ENCODE measurements at regions not wholly inside any gene's neighbourhood (a gene's known extent, or its start where the extent isn't known, plus 50 kb on each side); places are given as distances from the start of the nearest gene placed in this dataset.
"Not testable (repeated sequence)": the region's sequence is repeated elsewhere in the genome, so short reads cannot be mapped to it uniquely, and the experiment has no call there.

- in situ Hi-C loops (cut with HindIII; ENCODE audit: low pct_unique_long_range_greater_than_20kb, low sequenced_read_pairs), result no loop called here
- no peak for TF ChIP-seq JUND (IDR thresholded peaks at IDR 0.05; ENCODE audit: low read depth)
- no peak for DNase-seq (ENCODE audit: low read depth in 1 of 2, low spot score in 1 of 2)
Observed at GRCh38 chr11:95432714-95433503, 201.9 kb upstream of the SESN3 start.

- in situ Hi-C loops (cut with HindIII; ENCODE audit: low pct_unique_long_range_greater_than_20kb, low sequenced_read_pairs), result no loop called here
- no peak for TF ChIP-seq JUND (IDR thresholded peaks at IDR 0.05; ENCODE audit: low read depth)
- no peak for DNase-seq (ENCODE audit: low read depth in 1 of 2, low spot score in 1 of 2)
Observed at GRCh38 chr11:95429376-95429907, 198.4 kb upstream of the SESN3 start.

DNA sequence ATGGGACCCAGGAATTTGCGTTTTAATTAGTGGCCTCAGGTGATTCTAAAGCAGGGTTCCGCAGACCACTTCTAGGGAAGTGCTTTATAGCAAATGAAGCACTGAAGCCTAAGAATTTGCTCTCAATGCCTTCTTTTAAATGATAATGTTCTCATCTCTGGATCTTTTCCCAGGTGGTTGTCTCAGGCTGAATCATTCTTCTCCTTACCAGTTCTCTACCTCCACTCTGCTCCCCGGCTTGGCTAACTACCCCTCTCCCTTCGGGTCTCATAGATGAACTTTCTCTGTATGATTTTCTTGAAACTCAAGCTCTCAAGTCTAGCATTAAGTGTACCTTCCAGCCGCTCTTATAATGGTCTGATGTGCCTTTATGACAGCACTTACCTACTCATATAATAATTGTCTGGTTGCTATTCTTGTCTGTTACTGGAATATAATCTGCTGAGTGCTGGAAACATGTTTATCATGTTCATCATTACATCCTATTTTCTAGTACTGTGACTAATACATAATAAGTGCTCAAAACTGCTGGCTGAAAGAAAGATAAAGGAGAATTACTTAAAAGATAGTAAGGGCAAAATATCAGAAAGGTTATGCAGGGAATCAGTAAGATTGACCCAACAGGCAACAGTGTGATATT is 195.9 kb upstream of the SESN3 start:
- DNase-seq (ENCODE audit: low read depth in 1 of 2, low spot score in 1 of 2), result no peak
- no peak for TF ChIP-seq JUND (IDR thresholded peaks at IDR 0.05; ENCODE audit: low read depth)
- in situ Hi-C loops (cut with HindIII; ENCODE audit: low pct_unique_long_range_greater_than_20kb, low sequenced_read_pairs), result no loop called here

- DNase-seq (ENCODE audit: low read depth in 1 of 2, low spot score in 1 of 2), result no peak
- in situ Hi-C loops (cut with HindIII; ENCODE audit: low pct_unique_long_range_greater_than_20kb, low sequenced_read_pairs), result no loop called here
- no peak for TF ChIP-seq JUND (IDR thresholded peaks at IDR 0.05; ENCODE audit: low read depth)
Observed at GRCh38 chr11:95419915-95420314, 188.9 kb upstream of the SESN3 start.

GRCh38 chr11:95418916-95419315 is 187.9 kb upstream of the SESN3 start:
- no peak for TF ChIP-seq JUND (IDR thresholded peaks at IDR 0.05; ENCODE audit: low read depth)
- no peak for DNase-seq (ENCODE audit: low read depth in 1 of 2, low spot score in 1 of 2)
- in situ Hi-C loops (cut with HindIII; ENCODE audit: low pct_unique_long_range_greater_than_20kb, low sequenced_read_pairs), result no loop called here

DNA sequence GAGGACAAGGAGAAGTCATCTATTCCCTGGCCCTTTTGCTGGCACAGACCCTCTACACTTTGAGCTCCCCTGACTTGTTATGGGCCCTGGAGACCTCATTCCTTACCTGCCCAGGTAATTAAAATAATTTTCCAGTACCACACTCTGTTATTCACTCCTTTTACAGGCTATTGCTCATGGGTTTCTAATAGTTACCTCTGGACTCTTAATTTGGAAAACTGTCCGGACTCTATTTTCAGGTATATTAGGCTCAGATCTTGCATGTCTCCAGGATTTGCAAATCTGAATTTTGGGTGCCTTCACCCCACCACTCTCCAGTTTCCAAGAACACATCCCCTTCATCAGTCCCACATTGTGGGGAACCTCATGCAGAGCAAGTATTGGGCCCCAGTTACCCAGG is 186.8 kb upstream of the SESN3 start:
- in situ Hi-C loops (cut with HindIII; ENCODE audit: low pct_unique_long_range_greater_than_20kb, low sequenced_read_pairs), result no loop called here
- no peak for TF ChIP-seq JUND (IDR thresholded peaks at IDR 0.05; ENCODE audit: low read depth)
- DNase-seq (ENCODE audit: low read depth in 1 of 2, low spot score in 1 of 2), result no peak

DNA sequence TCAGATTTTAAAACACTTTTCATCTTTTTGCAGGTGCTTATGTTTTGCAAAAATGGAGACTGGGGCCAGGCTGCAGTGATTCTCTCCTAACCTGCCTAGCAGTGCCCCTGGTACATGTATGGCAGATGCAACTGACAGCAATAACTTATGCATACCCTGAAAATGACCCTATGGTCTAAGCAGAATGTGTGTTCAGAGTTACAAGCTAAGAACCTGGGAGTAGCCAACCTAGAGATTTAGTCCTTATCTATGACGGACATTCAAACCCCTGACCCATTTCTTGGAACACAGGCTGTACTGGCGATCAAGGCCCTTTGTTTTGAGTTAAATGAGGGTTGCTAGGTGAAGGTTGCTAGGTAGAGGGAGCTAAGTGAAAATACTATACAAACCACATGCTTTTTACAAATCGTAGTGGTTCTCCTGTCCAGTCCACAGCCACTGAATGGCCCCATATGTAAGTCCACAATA is 184.9 kb upstream of the SESN3 start:
- no peak for DNase-seq (ENCODE audit: low read depth in 1 of 2, low spot score in 1 of 2)
- no peak for TF ChIP-seq JUND (IDR thresholded peaks at IDR 0.05; ENCODE audit: low read depth)
- in situ Hi-C loops (cut with HindIII; ENCODE audit: low pct_unique_long_range_greater_than_20kb, low sequenced_read_pairs), result no loop called here

DNA sequence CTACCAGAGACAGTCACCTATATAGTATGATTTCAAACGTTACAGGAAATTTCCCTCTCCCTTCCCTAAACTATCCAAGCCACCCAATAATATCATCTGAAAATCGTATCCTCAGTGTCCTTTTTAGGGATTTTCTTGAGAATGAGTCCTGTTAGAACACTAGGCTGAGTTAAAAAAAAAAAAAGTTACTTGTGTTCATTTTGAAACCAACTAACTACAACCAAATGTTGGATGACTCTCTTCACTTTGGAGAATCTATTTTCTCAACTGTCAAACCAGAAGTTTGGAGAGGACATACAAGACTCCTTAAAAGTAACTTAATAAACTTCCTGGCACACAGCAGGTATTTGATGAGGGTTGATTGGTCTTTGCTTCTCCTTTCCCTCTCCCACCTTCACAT is 183.2 kb upstream of the SESN3 start:
- TF ChIP-seq JUND (IDR thresholded peaks at IDR 0.05; ENCODE audit: low read depth), result no peak
- in situ Hi-C loops (cut with HindIII; ENCODE audit: low pct_unique_long_range_greater_than_20kb, low sequenced_read_pairs), result no loop called here

GRCh38 chr11:95413761-95414160 is 182.8 kb upstream of the SESN3 start:
- no peak for TF ChIP-seq JUND (IDR thresholded peaks at IDR 0.05; ENCODE audit: low read depth)
- in situ Hi-C loops (cut with HindIII; ENCODE audit: low pct_unique_long_range_greater_than_20kb, low sequenced_read_pairs), result no loop called here

More for the DNA sequence above, 183.2 kb upstream of the SESN3 start:
- no peak for DNase-seq (ENCODE audit: low read depth in 1 of 2, low spot score in 1 of 2)

GRCh38 chr11:95413021-95413420 is 182.0 kb upstream of the SESN3 start:
- DNase-seq (ENCODE audit: low read depth in 1 of 2, low spot score in 1 of 2), result no peak
- TF ChIP-seq JUND (IDR thresholded peaks at IDR 0.05; ENCODE audit: low read depth), result no peak
- in situ Hi-C loops (cut with HindIII; ENCODE audit: low pct_unique_long_range_greater_than_20kb, low sequenced_read_pairs), result no loop called here

More at GRCh38 chr11:95413761-95414160, 182.8 kb upstream of the SESN3 start:
- no peak for DNase-seq (ENCODE audit: low read depth in 1 of 2, low spot score in 1 of 2)

DNA sequence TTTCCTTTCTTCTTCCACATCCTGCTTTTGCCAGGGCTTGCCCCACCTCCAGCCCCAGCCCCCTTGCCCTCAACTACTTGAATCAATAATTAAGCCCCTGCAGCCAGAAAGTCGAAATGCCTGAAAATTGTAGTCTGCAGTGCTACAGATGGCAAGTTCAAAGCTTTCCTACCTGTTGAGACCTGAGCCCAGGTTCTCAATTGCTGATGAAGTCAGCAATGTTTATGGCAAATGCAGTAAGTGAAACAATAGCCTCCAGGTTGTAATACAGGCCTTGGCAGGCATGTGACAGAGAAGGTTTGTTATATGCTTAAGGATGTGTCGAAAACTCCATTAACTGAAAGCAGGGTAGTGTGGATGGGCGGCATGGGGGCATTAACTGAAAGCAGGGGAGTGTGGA is 181.1 kb upstream of the SESN3 start:
- in situ Hi-C loops (cut with HindIII; ENCODE audit: low pct_unique_long_range_greater_than_20kb, low sequenced_read_pairs), result no loop called here
- DNase-seq (ENCODE audit: low read depth in 1 of 2, low spot score in 1 of 2), result no peak
- TF ChIP-seq JUND (IDR thresholded peaks at IDR 0.05; ENCODE audit: low read depth), result no peak

DNA sequence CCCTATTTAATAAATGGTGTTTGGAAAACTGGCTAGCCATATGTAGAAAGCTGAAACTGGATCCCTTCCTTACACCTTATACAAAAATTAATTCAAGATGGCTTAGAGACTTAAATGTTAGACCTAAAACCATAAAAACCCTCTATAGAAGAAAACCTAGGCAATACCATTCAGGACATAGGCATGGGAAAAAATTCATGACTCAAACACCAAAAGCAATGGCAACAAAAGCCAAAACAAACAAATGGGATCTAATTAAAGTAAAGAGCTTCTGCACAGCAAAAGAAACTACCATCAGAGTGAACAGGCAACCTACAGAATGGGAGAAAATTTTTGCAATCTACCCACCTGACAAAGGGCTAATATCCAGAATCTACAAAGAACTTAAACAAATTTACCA is 179.7 kb upstream of the SESN3 start:
- in situ Hi-C loops (cut with HindIII; ENCODE audit: low pct_unique_long_range_greater_than_20kb, low sequenced_read_pairs); DNase-seq (ENCODE audit: low read depth in 1 of 2, low spot score in 1 of 2): not testable (repeated sequence)

DNA sequence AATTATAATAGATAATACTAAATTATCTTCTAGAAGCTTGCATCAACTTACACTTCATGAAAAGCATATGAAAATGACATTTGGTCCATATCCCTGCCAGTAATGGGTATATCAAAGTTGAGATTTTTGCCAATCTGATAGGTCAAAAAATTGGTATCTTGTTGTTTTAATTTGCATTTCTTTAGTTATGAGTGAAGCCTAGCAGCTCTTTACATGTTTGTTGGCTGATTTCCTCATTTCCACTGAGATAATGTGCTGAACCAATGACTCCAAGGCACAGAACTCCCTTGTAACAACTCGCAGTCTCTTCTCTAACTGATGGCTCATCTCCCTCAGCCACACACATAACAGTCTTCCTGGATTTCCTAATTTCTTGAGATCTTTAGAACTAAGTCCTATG is 175.3 kb upstream of the SESN3 start:
- no peak for TF ChIP-seq JUND (IDR thresholded peaks at IDR 0.05; ENCODE audit: low read depth)
- in situ Hi-C loops (cut with HindIII; ENCODE audit: low pct_unique_long_range_greater_than_20kb, low sequenced_read_pairs), result no loop called here
- no peak for DNase-seq (ENCODE audit: low read depth in 1 of 2, low spot score in 1 of 2)

Data from T47D (cell line).